GM23338 (cell line): ENCODE measurements at regions not wholly inside any gene's neighbourhood (a gene's known extent, or its start where the extent isn't known, plus 50 kb on each side); places are given as distances from the start of the nearest gene placed in this dataset.

Experiments used
- CREB1 ChIP-seq: fragments of 250-450 bp; sonication (Bioruptor Pico); IDR thresholded peaks from 2 replicates; pipeline ENCODE4 v1.5.0; 2020; ENCODE audit warnings: low read depth, mild to moderate bottlenecking, moderate library complexity
- EZH2 ChIP-seq: fragments of 200-600 bp; sonication (generic); IDR thresholded peaks from one replicate; pipeline ENCODE4 v1.8.0; 2017; ENCODE audit warnings: antibody characterized with exemption, mild to moderate bottlenecking, low read depth; ENCODE audit not compliant: unreplicated experiment
- EZH2phosphoT487 ChIP-seq: fragments of 200-600 bp; sonication (generic); IDR thresholded peaks from one replicate; pipeline ENCODE4 v1.8.1; 2018; ENCODE audit warnings: antibody characterized with exemption; ENCODE audit not compliant: unreplicated experiment
- JUNB ChIP-seq: IDR thresholded peaks from one replicate; pipeline ENCODE4 v1.6.1; 2016; ENCODE audit warnings: antibody characterized with exemption; ENCODE audit not compliant: unreplicated experiment
- NANOG ChIP-seq: IDR thresholded peaks from 2 replicates; pipeline ENCODE4 v1.6.1; 2016; ENCODE audit warnings: antibody characterized with exemption, borderline replicate concordance
- POLR2AphosphoS5 ChIP-seq: IDR thresholded peaks from 2 replicates; pipeline ENCODE4 v1.6.1; 2016; ENCODE audit warnings: antibody characterized with exemption, low read depth
- STAT1 ChIP-seq: IDR thresholded peaks from one replicate; pipeline ENCODE4 v1.6.1; 2016; ENCODE audit warnings: antibody characterized with exemption; ENCODE audit not compliant: unreplicated experiment
- ZNF114 ChIP-seq: fragments of 250-450 bp; sonication (Bioruptor Pico); IDR thresholded peaks from 2 replicates; pipeline ENCODE4 v1.5.0; 2020; ENCODE audit warnings: mild to moderate bottlenecking, moderate library complexity
- ZNF331 ChIP-seq: fragments of 250-450 bp; sonication (Bioruptor Pico); IDR thresholded peaks from 2 replicates; pipeline ENCODE4 v1.5.0; 2020; ENCODE audit warnings: low read depth, mild to moderate bottlenecking, moderate library complexity
- TF ChIP-seq, protein P1 (sequence below), 2 experiments: fragments of 200-600 bp in 1 of 2; sonication (generic) in 1 of 2; conservative IDR thresholded peaks; 2 replicates each; pipeline versions ENCODE4 v1.5.1 to v1.6.1; 2016 to 2017; ENCODE audit warnings: antibody characterized with exemption in 2 of 2, low read depth in 2 of 2, mild to moderate bottlenecking in 2 of 2, moderate library complexity in 1 of 2
- TF ChIP-seq, protein P2 (sequence below): IDR thresholded peaks from one replicate; pipeline ENCODE4 v1.6.1; 2018; ENCODE audit warnings: antibody characterized with exemption; ENCODE audit not compliant: unreplicated experiment

DNA sequence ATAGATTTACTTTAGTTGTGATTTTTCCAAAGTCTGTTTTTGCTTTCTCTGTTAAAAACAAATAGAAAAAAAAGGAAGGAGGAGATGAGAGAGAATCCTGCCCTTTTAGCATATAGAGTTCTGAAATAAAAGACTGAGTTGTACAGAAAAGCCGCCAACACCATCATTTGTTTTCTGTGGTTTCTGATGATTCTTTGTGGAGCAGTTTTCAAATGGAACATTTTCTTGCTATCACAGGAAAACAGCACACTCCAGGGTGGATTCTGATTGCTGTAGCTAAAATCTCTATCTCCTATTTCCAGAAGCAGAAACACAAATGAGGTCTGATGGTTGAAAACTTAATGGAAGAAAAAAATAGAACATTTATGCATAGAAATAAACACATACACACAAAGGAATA is 144.6 kb upstream of the L3MBTL4 start:
- TF ChIP-seq, protein P1, sequence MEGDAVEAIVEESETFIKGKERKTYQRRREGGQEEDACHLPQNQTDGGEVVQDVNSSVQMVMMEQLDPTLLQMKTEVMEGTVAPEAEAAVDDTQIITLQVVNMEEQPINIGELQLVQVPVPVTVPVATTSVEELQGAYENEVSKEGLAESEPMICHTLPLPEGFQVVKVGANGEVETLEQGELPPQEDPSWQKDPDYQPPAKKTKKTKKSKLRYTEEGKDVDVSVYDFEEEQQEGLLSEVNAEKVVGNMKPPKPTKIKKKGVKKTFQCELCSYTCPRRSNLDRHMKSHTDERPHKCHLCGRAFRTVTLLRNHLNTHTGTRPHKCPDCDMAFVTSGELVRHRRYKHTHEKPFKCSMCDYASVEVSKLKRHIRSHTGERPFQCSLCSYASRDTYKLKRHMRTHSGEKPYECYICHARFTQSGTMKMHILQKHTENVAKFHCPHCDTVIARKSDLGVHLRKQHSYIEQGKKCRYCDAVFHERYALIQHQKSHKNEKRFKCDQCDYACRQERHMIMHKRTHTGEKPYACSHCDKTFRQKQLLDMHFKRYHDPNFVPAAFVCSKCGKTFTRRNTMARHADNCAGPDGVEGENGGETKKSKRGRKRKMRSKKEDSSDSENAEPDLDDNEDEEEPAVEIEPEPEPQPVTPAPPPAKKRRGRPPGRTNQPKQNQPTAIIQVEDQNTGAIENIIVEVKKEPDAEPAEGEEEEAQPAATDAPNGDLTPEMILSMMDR (conservative IDR thresholded peaks at IDR 0.05; ENCODE audit: low read depth in 2 of 2): no peak
- TF ChIP-seq EZH2 (no peak), EZH2phosphoT487 (no peak), NANOG (no peak), ZNF331 (CRISPR knock-in tag) (no peak), POLR2AphosphoS5 (no peak), JUNB (no peak), ZNF114 (CRISPR knock-in tag) (no peak), STAT1 (no peak), CREB1 (no peak)
- TF ChIP-seq, protein P2, sequence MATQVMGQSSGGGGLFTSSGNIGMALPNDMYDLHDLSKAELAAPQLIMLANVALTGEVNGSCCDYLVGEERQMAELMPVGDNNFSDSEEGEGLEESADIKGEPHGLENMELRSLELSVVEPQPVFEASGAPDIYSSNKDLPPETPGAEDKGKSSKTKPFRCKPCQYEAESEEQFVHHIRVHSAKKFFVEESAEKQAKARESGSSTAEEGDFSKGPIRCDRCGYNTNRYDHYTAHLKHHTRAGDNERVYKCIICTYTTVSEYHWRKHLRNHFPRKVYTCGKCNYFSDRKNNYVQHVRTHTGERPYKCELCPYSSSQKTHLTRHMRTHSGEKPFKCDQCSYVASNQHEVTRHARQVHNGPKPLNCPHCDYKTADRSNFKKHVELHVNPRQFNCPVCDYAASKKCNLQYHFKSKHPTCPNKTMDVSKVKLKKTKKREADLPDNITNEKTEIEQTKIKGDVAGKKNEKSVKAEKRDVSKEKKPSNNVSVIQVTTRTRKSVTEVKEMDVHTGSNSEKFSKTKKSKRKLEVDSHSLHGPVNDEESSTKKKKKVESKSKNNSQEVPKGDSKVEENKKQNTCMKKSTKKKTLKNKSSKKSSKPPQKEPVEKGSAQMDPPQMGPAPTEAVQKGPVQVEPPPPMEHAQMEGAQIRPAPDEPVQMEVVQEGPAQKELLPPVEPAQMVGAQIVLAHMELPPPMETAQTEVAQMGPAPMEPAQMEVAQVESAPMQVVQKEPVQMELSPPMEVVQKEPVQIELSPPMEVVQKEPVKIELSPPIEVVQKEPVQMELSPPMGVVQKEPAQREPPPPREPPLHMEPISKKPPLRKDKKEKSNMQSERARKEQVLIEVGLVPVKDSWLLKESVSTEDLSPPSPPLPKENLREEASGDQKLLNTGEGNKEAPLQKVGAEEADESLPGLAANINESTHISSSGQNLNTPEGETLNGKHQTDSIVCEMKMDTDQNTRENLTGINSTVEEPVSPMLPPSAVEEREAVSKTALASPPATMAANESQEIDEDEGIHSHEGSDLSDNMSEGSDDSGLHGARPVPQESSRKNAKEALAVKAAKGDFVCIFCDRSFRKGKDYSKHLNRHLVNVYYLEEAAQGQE: no peak
